Skeletal muscle satellite cell (primary cell): ENCODE measurements at regions not wholly inside any gene's neighbourhood (a gene's known extent, or its start where the extent isn't known, plus 50 kb on each side); places are given as distances from the start of the nearest gene placed in this dataset.
"Not testable (repeated sequence)": the region's sequence is repeated elsewhere in the genome, so short reads cannot be mapped to it uniquely, and the experiment has no call there.

Experiments
- H3K27me3 ChIP-seq: 2 replicates; pipeline ENCODE4 v1.7.0; 2013; ENCODE audit warnings: low read length; ENCODE audit not compliant: control insufficient read depth, insufficient read depth
- H3K36me3 ChIP-seq: 2 replicates; pipeline ENCODE4 v1.7.0; 2013; ENCODE audit warnings: mild to moderate bottlenecking, control low read depth, low read length; ENCODE audit not compliant: insufficient read depth
- H3K4me1 ChIP-seq: 2 replicates; pipeline ENCODE4 v1.7.0; 2013; ENCODE audit warnings: low read length; ENCODE audit not compliant: control insufficient read depth, insufficient read depth
- H3K4me2 ChIP-seq: 2 replicates; pipeline ENCODE4 v1.7.0; 2013; ENCODE audit warnings: mild to moderate bottlenecking, low read length
- H3K4me3 ChIP-seq: 2 replicates; pipeline ENCODE4 v1.7.0; 2013; ENCODE audit warnings: low read length
- H3K9ac ChIP-seq: 2 replicates; pipeline ENCODE4 v1.7.0; 2013; ENCODE audit warnings: mild to moderate bottlenecking, low read depth, low read length, moderate library complexity
- H3K9me3 ChIP-seq: replicated peaks from 2 replicates; pipeline ENCODE4 v1.7.0; 2013; ENCODE audit warnings: mild to moderate bottlenecking, control low read depth, low read length

GRCh38 chr10:9138829-9139228, 1084.3 kb downstream of the GATA3 start:
- H3K9me3 ChIP-seq, H3K4me2 ChIP-seq, H3K4me3 ChIP-seq, H3K4me1 ChIP-seq, H3K9ac ChIP-seq, H3K36me3 ChIP-seq, H3K27me3 ChIP-seq: not testable (repeated sequence)

GRCh38 chr10:9140373-9140772, 1085.9 kb downstream of the GATA3 start:
- peak overlapping the region; percentile 65 for H3K4me2 ChIP-seq
- no peaks in the 10 kb centered on the region for H3K36me3 ChIP-seq
- H3K4me1 ChIP-seq: peaks cover 3% of the 10 kb centered on the region

GRCh38 chr10:9147475-9147874, 1093.0 kb downstream of the GATA3 start:
- Histone ChIP-seq H3K27me3 (no peaks in the 10 kb centered on the region), H3K4me3 (no peak overlapping the region), H3K36me3 (no peaks in the 10 kb centered on the region), H3K9me3 (no peaks in the 10 kb centered on the region), H3K4me1 (no peaks in the 10 kb centered on the region), H3K4me2 (no peak overlapping the region), H3K9ac (no peak overlapping the region)

More at GRCh38 chr10:9140373-9140772, 1085.9 kb downstream of the GATA3 start:
- H3K9me3 ChIP-seq: no peaks in the 10 kb centered on the region
- no peak overlapping the region for H3K9ac ChIP-seq
- no peak overlapping the region for H3K4me3 ChIP-seq
- H3K27me3 ChIP-seq: no peaks in the 10 kb centered on the region

- Histone ChIP-seq H3K27me3 (no peaks in the 10 kb centered on the region), H3K4me2 (no peak overlapping the region), H3K36me3 (no peaks in the 10 kb centered on the region), H3K9me3 (no peaks in the 10 kb centered on the region), H3K9ac (no peak overlapping the region), H3K4me1 (no peaks in the 10 kb centered on the region), H3K4me3 (no peak overlapping the region)
These were observed 1094.6 kb downstream of the GATA3 start for GRCh38 chr10:9149134-9149533.

GRCh38 chr10:9153057-9153456, 1098.6 kb downstream of the GATA3 start:
- not testable (repeated sequence) for H3K4me1 ChIP-seq, H3K9me3 ChIP-seq, H3K9ac ChIP-seq, H3K4me2 ChIP-seq, H3K36me3 ChIP-seq, H3K27me3 ChIP-seq, H3K4me3 ChIP-seq

GRCh38 chr10:9157656-9158055, 1103.2 kb downstream of the GATA3 start:
- no peak overlapping the region for H3K4me3 ChIP-seq
- H3K4me2 ChIP-seq: no peak overlapping the region
- no peaks in the 10 kb centered on the region for H3K36me3 ChIP-seq
- no peak overlapping the region for H3K9ac ChIP-seq
- no peaks in the 10 kb centered on the region for H3K9me3 ChIP-seq
- H3K4me1 ChIP-seq: no peaks in the 10 kb centered on the region
- H3K27me3 ChIP-seq: no peaks in the 10 kb centered on the region

GRCh38 chr10:9158675-9159074, 1104.2 kb downstream of the GATA3 start:
- Histone ChIP-seq H3K4me1 (no peaks in the 10 kb centered on the region), H3K4me2 (no peak overlapping the region), H3K9ac (no peak overlapping the region), H3K27me3 (no peaks in the 10 kb centered on the region), H3K4me3 (no peak overlapping the region), H3K9me3 (no peaks in the 10 kb centered on the region), H3K36me3 (no peaks in the 10 kb centered on the region)

- H3K9ac ChIP-seq: no peak overlapping the region
- H3K4me1 ChIP-seq: no peaks in the 10 kb centered on the region
- no peak overlapping the region for H3K4me2 ChIP-seq
- no peaks in the 10 kb centered on the region for H3K27me3 ChIP-seq
- H3K9me3 ChIP-seq: no peaks in the 10 kb centered on the region
- no peak overlapping the region for H3K4me3 ChIP-seq
- no peaks in the 10 kb centered on the region for H3K36me3 ChIP-seq
These were observed 1105.8 kb downstream of the GATA3 start for GRCh38 chr10:9160275-9160674.

GRCh38 chr10:9163699-9164098, 1109.2 kb downstream of the GATA3 start:
- H3K9me3 ChIP-seq: no peaks in the 10 kb centered on the region
- H3K9ac ChIP-seq: no peak overlapping the region
- H3K36me3 ChIP-seq: no peaks in the 10 kb centered on the region
- no peak overlapping the region for H3K4me3 ChIP-seq
- no peaks in the 10 kb centered on the region for H3K27me3 ChIP-seq
- no peaks in the 10 kb centered on the region for H3K4me1 ChIP-seq
- no peak overlapping the region for H3K4me2 ChIP-seq

- Histone ChIP-seq H3K36me3 (no peaks in the 10 kb centered on the region), H3K4me3 (no peak overlapping the region), H3K4me2 (no peak overlapping the region), H3K27me3 (no peaks in the 10 kb centered on the region), H3K9me3 (no peaks in the 10 kb centered on the region), H3K9ac (no peak overlapping the region), H3K4me1 (no peaks in the 10 kb centered on the region)
These were observed 1112.3 kb downstream of the GATA3 start for GRCh38 chr10:9166770-9167169.

GRCh38 chr10:9172276-9172675, 1117.8 kb downstream of the GATA3 start:
- Histone ChIP-seq H3K27me3 (no peaks in the 10 kb centered on the region), H3K4me1 (no peaks in the 10 kb centered on the region), H3K9ac (no peak overlapping the region), H3K36me3 (no peaks in the 10 kb centered on the region), H3K9me3 (no peaks in the 10 kb centered on the region), H3K4me3 (no peak overlapping the region), H3K4me2 (no peak overlapping the region)

GRCh38 chr10:9175200-9175599, 1120.7 kb downstream of the GATA3 start:
- Histone ChIP-seq H3K4me2 (no peak overlapping the region), H3K9ac (no peak overlapping the region), H3K4me1 (no peaks in the 10 kb centered on the region), H3K9me3 (no peaks in the 10 kb centered on the region), H3K4me3 (no peak overlapping the region), H3K36me3 (no peaks in the 10 kb centered on the region), H3K27me3 (no peaks in the 10 kb centered on the region)
